NOMO-1 (cell line): ENCODE measurements at regions not wholly inside any gene's neighbourhood (a gene's known extent, or its start where the extent isn't known, plus 50 kb on each side); places are given as distances from the start of the nearest gene placed in this dataset.

ENCODE experiments used
- DNase-seq, 2 experiments: peaks; one replicate each; lab custom pipeline; 2025; ENCODE audit not compliant: unreplicated experiment in 2 of 2; lab: John Stamatoyannopoulos, UW

GRCh38 chr21:17446737-17447136 is 66.1 kb upstream of the CXADR start:
- DNase-seq: no peak

GRCh38 chr21:17449701-17450100 is 63.1 kb upstream of the CXADR start:
- DNase-seq: no peak

GRCh38 chr21:17451364-17451891 is 61.4 kb upstream of the CXADR start:
- no peak for DNase-seq

GRCh38 chr21:17454315-17455027 is 58.4 kb upstream of the CXADR start:
- no peak for DNase-seq

GRCh38 chr21:17455028-17455353 is 57.9 kb upstream of the CXADR start:
- DNase-seq: no peak

- DNase-seq: no peak
These were observed 57.4 kb upstream of the CXADR start for GRCh38 chr21:17455451-17455850.

- DNase-seq: no peak
These were observed 54.6 kb upstream of the CXADR start for GRCh38 chr21:17458279-17458678.

- no peak for DNase-seq
These were observed 52.7 kb upstream of the CXADR start for GRCh38 chr21:17460094-17460493.

GRCh38 chr21:17461014-17461413 is 51.8 kb upstream of the CXADR start:
- no peak for DNase-seq

- no peak for DNase-seq
These were observed 51.3 kb upstream of the CXADR start for GRCh38 chr21:17461582-17461981.

- no peak for DNase-seq
These were observed 50.4 kb upstream of the CXADR start for GRCh38 chr21:17462276-17462981.
